Neuronal stem cell (in vitro differentiated cells): ENCODE measurements at regions not wholly inside any gene's neighbourhood (a gene's known extent, or its start where the extent isn't known, plus 50 kb on each side); places are given as distances from the start of the nearest gene placed in this dataset.

Experiments used
- DNase-seq: peaks from one replicate; pipeline ENCODE4 v3.0.0-alpha.2; 2013; ENCODE audit warnings: low spot score
- H2AFZ ChIP-seq: one replicate; pipeline ENCODE4 v1.6.1; 2013; ENCODE audit warnings: mild to moderate bottlenecking, low read length, inconsistent platforms
- H2AK5ac ChIP-seq: 2 replicates; pipeline ENCODE4 v1.6.1; 2013; ENCODE audit warnings: low read depth, mild to moderate bottlenecking, inconsistent platforms, low read length, moderate library complexity, mixed read lengths
- H2BK120ac ChIP-seq: 2 replicates; pipeline ENCODE4 v1.6.1; 2013; ENCODE audit warnings: low read depth, mild to moderate bottlenecking, inconsistent platforms, low read length, moderate library complexity, mixed read lengths
- H2BK12ac ChIP-seq: one replicate; pipeline ENCODE4 v1.6.1; 2013; ENCODE audit warnings: low read length, inconsistent platforms
- H2BK15ac ChIP-seq: 2 replicates; pipeline ENCODE4 v1.6.1; 2013; ENCODE audit warnings: mild to moderate bottlenecking, low read length, inconsistent platforms, mixed read lengths
- H2BK5ac ChIP-seq: one replicate; pipeline ENCODE4 v1.6.1; 2013; ENCODE audit warnings: inconsistent platforms, mild to moderate bottlenecking, low read length, moderate library complexity
- H3K14ac ChIP-seq: one replicate; pipeline ENCODE4 v1.6.1; 2013; ENCODE audit warnings: low read length, inconsistent platforms
- H3K18ac ChIP-seq: 2 replicates; pipeline ENCODE4 v1.6.1; 2013; ENCODE audit warnings: low read length, inconsistent platforms
- H3K23ac ChIP-seq: 2 replicates; pipeline ENCODE4 v1.6.1; 2013; ENCODE audit warnings: low read depth, mild to moderate bottlenecking, mixed read lengths, low read length, inconsistent platforms; ENCODE audit not compliant: poor library complexity
- H3K27ac ChIP-seq: replicated peaks from 3 replicates; pipeline ENCODE4 v1.5.1; 2013; ENCODE audit warnings: low read length, inconsistent platforms
- H3K27me3 ChIP-seq, 3 experiments: 2 replicates each; pipeline ENCODE4 v1.6.1; 2013; ENCODE audit warnings: low read length in 3 of 3, mild to moderate bottlenecking in 2 of 3, inconsistent platforms in 1 of 3, low read depth in 1 of 3, mixed read lengths in 1 of 3, moderate library complexity in 1 of 3; ENCODE audit not compliant: control insufficient read depth in 3 of 3, insufficient read depth in 3 of 3
- H3K36me3 ChIP-seq, 2 donors: replicated peaks in 1 of 2; 2 replicates each; pipeline ENCODE4 v1.6.1; 2013; ENCODE audit warnings: low read length in 2 of 2; ENCODE audit not compliant: control insufficient read depth in 2 of 2, insufficient read depth in 2 of 2
- H3K4ac ChIP-seq: 2 replicates; pipeline ENCODE4 v1.6.1; 2013; ENCODE audit warnings: inconsistent platforms, mild to moderate bottlenecking, low read length, moderate library complexity
- H3K4me1 ChIP-seq, 2 donors: 1 replicate in 1 of 2; 2 replicates in 1 of 2; pipeline ENCODE4 v1.6.1; 2013; ENCODE audit warnings: low read length in 2 of 2, low read depth in 1 of 2; ENCODE audit not compliant: control insufficient read depth in 2 of 2, insufficient read depth in 1 of 2
- H3K4me2 ChIP-seq: one replicate; pipeline ENCODE4 v1.6.1; 2013; ENCODE audit warnings: mild to moderate bottlenecking, low read length, inconsistent platforms; ENCODE audit not compliant: insufficient read depth, poor library complexity, severe bottlenecking
- H3K4me3 ChIP-seq, 2 donors: 2 replicates each; pipeline ENCODE4 v1.5.1; 2013; ENCODE audit warnings: low read length in 2 of 2, mild to moderate bottlenecking in 2 of 2, inconsistent platforms in 1 of 2, moderate library complexity in 1 of 2
- H3K79me1 ChIP-seq: one replicate; pipeline ENCODE4 v1.6.1; 2013; ENCODE audit warnings: low read depth, mild to moderate bottlenecking, inconsistent platforms, low read length, moderate library complexity
- H3K9ac ChIP-seq: one replicate; pipeline ENCODE4 v1.6.1; 2013; ENCODE audit warnings: mild to moderate bottlenecking, low read depth, low read length, inconsistent platforms; ENCODE audit not compliant: poor library complexity
- H3K9me3 ChIP-seq, 2 donors: replicated peaks in 1 of 2; 2 replicates each; pipeline versions ENCODE3 to v1.6.1; 2013; ENCODE audit warnings: low read length in 2 of 2, mild to moderate bottlenecking in 2 of 2, inconsistent platforms in 1 of 2, low read depth in 1 of 2, mixed read lengths in 1 of 2, moderate library complexity in 1 of 2; ENCODE audit not compliant: control insufficient read depth in 2 of 2, insufficient read depth in 1 of 2
- H4K8ac ChIP-seq: one replicate; pipeline ENCODE4 v1.6.1; 2013; ENCODE audit warnings: low read depth, mild to moderate bottlenecking, inconsistent platforms, low read length, moderate library complexity
- H4K91ac ChIP-seq: one replicate; pipeline ENCODE4 v1.6.1; 2013; ENCODE audit warnings: low read length, low read depth, mild to moderate bottlenecking, inconsistent platforms; ENCODE audit not compliant: poor library complexity
- WGBS, 2 donors: extraction: QIAGEN DNeasy Blood & Tissue Kit; methylation state at CpG; one replicate each; pipeline ENCODE4 v1.1.7; 2013; ENCODE audit warnings: missing lambda C conversion rate in 2 of 2, mixed read lengths in 1 of 2; ENCODE audit not compliant: insufficient read length in 2 of 2, insufficient replicate concordance in 1 of 2; ENCODE audit errors: extremely low coverage in 2 of 2; 5-methylcytosine and 5-hydroxymethylcytosine counted together

GRCh38 chr4:110309675-110310074 is 111.3 kb upstream of the ELOVL6 start:
- Histone ChIP-seq H3K27ac (no peak overlapping the region), H4K91ac (no peak overlapping the region), H3K4ac (no peak overlapping the region), H2AK5ac (no peak overlapping the region), H2BK15ac (no peak overlapping the region), H2BK12ac (no peak overlapping the region), H3K79me1 (no peaks in the 10 kb centered on the region), H3K9me3 (no peaks in the 10 kb centered on the region), H2AFZ (no peak overlapping the region), H3K36me3 (no peaks in the 10 kb centered on the region), H2BK120ac (no peak overlapping the region), H3K18ac (no peak overlapping the region), H3K14ac (no peak overlapping the region), H3K23ac (no peak overlapping the region), H3K4me3 (no peak overlapping the region), H3K27me3 (no peaks in the 10 kb centered on the region), H3K9ac (no peak overlapping the region), H4K8ac (no peak overlapping the region), H3K4me2 (no peak overlapping the region), H2BK5ac (no peak overlapping the region), H3K4me1 (no peaks in the 10 kb centered on the region)
- DNase-seq: no peak

- no peak for DNase-seq
- Histone ChIP-seq H2AK5ac (no peak overlapping the region), H3K36me3 (no peaks in the 10 kb centered on the region)
Observed at GRCh38 chr4:110306303-110306702, 107.9 kb upstream of the ELOVL6 start.

GRCh38 chr4:110305455-110305854 is 107.0 kb upstream of the ELOVL6 start:
- no peak overlapping the region for H2BK12ac ChIP-seq
- H3K4me2 ChIP-seq: no peak overlapping the region
- DNase-seq: no peak
- no peaks in the 10 kb centered on the region for H3K36me3 ChIP-seq
- H3K14ac ChIP-seq: no peak overlapping the region
- H3K27me3 ChIP-seq: no peaks in the 10 kb centered on the region
- H4K91ac ChIP-seq: no peak overlapping the region
- no peak overlapping the region for H3K23ac ChIP-seq
- no peaks in the 10 kb centered on the region for H3K79me1 ChIP-seq
- no peaks in the 10 kb centered on the region for H3K9me3 ChIP-seq
- no peaks in the 10 kb centered on the region for H3K4me1 ChIP-seq
- H3K9ac ChIP-seq: no peak overlapping the region
- no peak overlapping the region for H2BK120ac ChIP-seq
- no peak overlapping the region for H3K18ac ChIP-seq
- no peak overlapping the region for H3K4me3 ChIP-seq
- H2AFZ ChIP-seq: no peak overlapping the region
- no CpG with 5 or more reads among the region's 4 CpGs for WGBS, 2 donors
- H3K4ac ChIP-seq: no peak overlapping the region
- H2AK5ac ChIP-seq: no peak overlapping the region
- no peak overlapping the region for H3K27ac ChIP-seq
- no peak overlapping the region for H2BK5ac ChIP-seq
- no peak overlapping the region for H2BK15ac ChIP-seq
- no peak overlapping the region for H4K8ac ChIP-seq

More at GRCh38 chr4:110306303-110306702, 107.9 kb upstream of the ELOVL6 start:
- no peak overlapping the region for H2BK120ac ChIP-seq
- H4K91ac ChIP-seq: no peak overlapping the region
- no peak overlapping the region for H4K8ac ChIP-seq
- H3K4me2 ChIP-seq: no peak overlapping the region
- H3K9me3 ChIP-seq: no peaks in the 10 kb centered on the region
- no peaks in the 10 kb centered on the region for H3K4me1 ChIP-seq
- H3K9ac ChIP-seq: no peak overlapping the region
- no peak overlapping the region for H2BK5ac ChIP-seq
- no peak overlapping the region for H3K4me3 ChIP-seq
- no peak overlapping the region for H3K27ac ChIP-seq
- H3K18ac ChIP-seq: no peak overlapping the region
- H2BK15ac ChIP-seq: no peak overlapping the region
- H2BK12ac ChIP-seq: no peak overlapping the region
- no peak overlapping the region for H3K4ac ChIP-seq
- H3K14ac ChIP-seq: no peak overlapping the region
- WGBS, 2 donors: no CpG with 5 or more reads among the region's 2 CpGs
- H3K27me3 ChIP-seq: no peaks in the 10 kb centered on the region
- H3K23ac ChIP-seq: no peak overlapping the region
- H2AFZ ChIP-seq: no peak overlapping the region
- no peaks in the 10 kb centered on the region for H3K79me1 ChIP-seq

- Histone ChIP-seq H4K8ac (no peak overlapping the region), H2BK5ac (no peak overlapping the region), H2BK15ac (no peak overlapping the region), H2BK120ac (no peak overlapping the region), H2AFZ (no peak overlapping the region), H3K4ac (no peak overlapping the region), H3K4me3 (no peak overlapping the region), H4K91ac (no peak overlapping the region), H3K36me3 (no peaks in the 10 kb centered on the region), H3K27me3 (no peaks in the 10 kb centered on the region), H3K4me2 (no peak overlapping the region), H3K9me3 (no peaks in the 10 kb centered on the region), H2BK12ac (no peak overlapping the region), H3K23ac (no peak overlapping the region), H3K14ac (no peak overlapping the region), H3K4me1 (no peaks in the 10 kb centered on the region), H3K27ac (no peak overlapping the region), H3K18ac (no peak overlapping the region), H2AK5ac (no peak overlapping the region), H3K9ac (no peak overlapping the region), H3K79me1 (no peaks in the 10 kb centered on the region)
- no peak for DNase-seq
- WGBS, 2 donors: no CpG with 5 or more reads among the region's 2 CpGs
Observed at GRCh38 chr4:110296892-110297291, 98.5 kb upstream of the ELOVL6 start.
